ENCODE measurements at regions not wholly inside any gene's neighbourhood (a gene's known extent, or its start where the extent isn't known, plus 50 kb on each side); places are given as distances from the start of the nearest gene placed in this dataset.

DNA sequence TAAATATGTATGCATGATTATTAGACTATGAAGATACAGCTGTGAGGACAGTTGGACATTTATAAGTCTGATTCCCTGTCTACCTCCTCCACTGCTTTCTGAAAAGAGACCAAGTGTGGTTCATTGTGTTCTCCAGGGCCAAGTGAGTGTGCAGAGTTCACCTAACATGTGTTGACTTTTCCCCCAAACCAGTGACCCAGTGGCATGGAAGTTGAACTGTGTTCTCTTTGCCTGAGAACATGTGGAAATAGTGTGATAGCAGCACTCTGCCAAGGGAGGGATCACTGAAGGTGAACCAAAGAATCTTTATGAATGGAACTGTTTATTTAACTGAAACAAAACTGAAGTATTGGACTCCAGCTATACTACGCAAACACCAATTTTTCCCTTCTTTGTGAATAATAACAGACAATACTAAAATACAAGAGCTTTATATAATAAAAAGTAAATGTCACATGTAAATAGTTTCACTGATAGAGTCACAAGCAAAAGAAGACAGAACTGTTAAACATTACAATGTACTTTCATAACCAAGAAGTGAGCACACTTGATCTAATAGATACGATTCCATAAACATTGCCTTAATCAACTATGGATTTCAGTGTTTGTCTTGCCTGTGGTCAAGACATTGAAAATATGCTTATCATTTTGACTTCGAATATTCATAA is 200.3 kb upstream of the FUT9 start:
- no peak overlapping the region for H3K4me2 ChIP-seq (ENCODE audit: low read length, poor library complexity, severe bottlenecking)
- no peaks in the 10 kb centered on the region for H3K9me3 ChIP-seq (ENCODE audit: control insufficient read depth, low read length)
- H4K8ac ChIP-seq (ENCODE audit: low read length): no peak overlapping the region
- H2BK15ac ChIP-seq (ENCODE audit: low read depth, poor library complexity, severe bottlenecking): no peak overlapping the region
- H3K27ac ChIP-seq (ENCODE audit: low read length, poor library complexity, severe bottlenecking): no peak overlapping the region
- H2BK5ac ChIP-seq (ENCODE audit: low read depth, low read length, poor library complexity, severe bottlenecking): no peak overlapping the region
- no peaks in the 10 kb centered on the region for H3K4me1 ChIP-seq (ENCODE audit: control insufficient read depth, insufficient read depth, low read depth, low read length)
- no peak overlapping the region for H2AK5ac ChIP-seq (ENCODE audit: low read length, severe bottlenecking)
- H4K91ac ChIP-seq (ENCODE audit: low read length): no peak overlapping the region
- no peak overlapping the region for H3K4ac ChIP-seq (ENCODE audit: low read depth in 1 of 2, low read length in 2 of 2)
- H3K36me3 ChIP-seq (ENCODE audit: control insufficient read depth in 1 of 2, insufficient read depth in 2 of 2, low read depth in 1 of 2, low read length in 2 of 2): no peaks in the 10 kb centered on the region
- H3K4me3 ChIP-seq (ENCODE audit: insufficient read depth in 1 of 2, low read depth in 1 of 2, low read length in 2 of 2): no peak overlapping the region
- DNase-seq: no peak
- H2BK120ac ChIP-seq (ENCODE audit: low read depth, low read length): no peak overlapping the region
- no CpG with 5 or more reads among the region's 3 CpGs for WGBS
- H3K23ac ChIP-seq (ENCODE audit: low read length in 2 of 2): no peak overlapping the region
- H2BK12ac ChIP-seq (ENCODE audit: low read length in 2 of 2): no peak overlapping the region
- no peak overlapping the region for H3K18ac ChIP-seq (ENCODE audit: low read depth in 1 of 2, low read length in 2 of 2)
- H2AFZ ChIP-seq (ENCODE audit: low read depth, low read length): no peak overlapping the region
- no peak overlapping the region for H3K14ac ChIP-seq (ENCODE audit: low read length in 2 of 2)
- H3K27me3 ChIP-seq (ENCODE audit: control insufficient read depth in 1 of 2, insufficient read depth in 1 of 2, low read length in 2 of 2): no peaks in the 10 kb centered on the region
- no peak overlapping the region for H3K9ac ChIP-seq (ENCODE audit: low read length)
- no peaks in the 10 kb centered on the region for H3K79me1 ChIP-seq (replicated peaks; ENCODE audit: low read length, poor library complexity, severe bottlenecking)

DNA sequence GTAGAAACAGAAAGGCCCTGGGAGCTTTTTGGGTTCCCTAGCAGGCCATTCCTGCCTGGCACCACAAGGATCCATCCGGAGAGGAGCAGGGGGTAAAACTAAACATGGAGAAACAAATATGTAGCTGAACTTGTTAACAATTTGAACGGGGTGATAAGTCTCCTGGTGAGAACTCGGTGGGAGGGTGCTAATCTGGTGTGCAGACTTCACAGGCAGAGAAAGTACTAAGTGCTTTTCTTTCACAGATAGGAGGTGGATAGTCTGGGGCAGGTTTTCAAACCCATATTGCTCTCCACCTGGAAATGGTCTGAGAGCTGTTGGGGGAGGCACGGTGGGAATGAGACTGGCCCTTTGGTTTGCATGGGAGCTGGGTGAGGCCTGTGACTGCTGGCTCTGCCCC is 196.3 kb upstream of the FUT9 start:
- no peak overlapping the region for H3K14ac ChIP-seq (ENCODE audit: low read length in 2 of 2)
- H4K91ac ChIP-seq (ENCODE audit: low read length): no peak overlapping the region
- no peak for DNase-seq
- H3K4me3 ChIP-seq (ENCODE audit: insufficient read depth in 1 of 2, low read depth in 1 of 2, low read length in 2 of 2): no peak overlapping the region
- no peak overlapping the region for H4K8ac ChIP-seq (ENCODE audit: low read length)
- no peaks in the 10 kb centered on the region for H3K4me1 ChIP-seq (ENCODE audit: control insufficient read depth, insufficient read depth, low read depth, low read length)
- no peak overlapping the region for H2BK12ac ChIP-seq (ENCODE audit: low read length in 2 of 2)
- H3K4ac ChIP-seq (ENCODE audit: low read depth in 1 of 2, low read length in 2 of 2): no peak overlapping the region
- WGBS: 41% methylated on average over 4 of the region's 4 CpGs
- no peaks in the 10 kb centered on the region for H3K9me3 ChIP-seq (ENCODE audit: control insufficient read depth, low read length)
- no peak overlapping the region for H3K18ac ChIP-seq (ENCODE audit: low read depth in 1 of 2, low read length in 2 of 2)
- no peaks in the 10 kb centered on the region for H3K27me3 ChIP-seq (ENCODE audit: control insufficient read depth in 1 of 2, insufficient read depth in 1 of 2, low read length in 2 of 2)
- H2BK5ac ChIP-seq (ENCODE audit: low read depth, low read length, poor library complexity, severe bottlenecking): no peak overlapping the region
- H2BK15ac ChIP-seq (ENCODE audit: low read depth, poor library complexity, severe bottlenecking): no peak overlapping the region
- H2BK120ac ChIP-seq (ENCODE audit: low read depth, low read length): no peak overlapping the region
- no peak overlapping the region for H2AK5ac ChIP-seq (ENCODE audit: low read length, severe bottlenecking)
- no peaks in the 10 kb centered on the region for H3K79me1 ChIP-seq (replicated peaks; ENCODE audit: low read length, poor library complexity, severe bottlenecking)
- H3K4me2 ChIP-seq (ENCODE audit: low read length, poor library complexity, severe bottlenecking): no peak overlapping the region
- no peak overlapping the region for H3K23ac ChIP-seq (ENCODE audit: low read length in 2 of 2)
- no peak overlapping the region for H3K27ac ChIP-seq (ENCODE audit: low read length, poor library complexity, severe bottlenecking)
- H3K36me3 ChIP-seq (ENCODE audit: control insufficient read depth in 1 of 2, insufficient read depth in 2 of 2, low read depth in 1 of 2, low read length in 2 of 2): no peaks in the 10 kb centered on the region
- no peak overlapping the region for H3K9ac ChIP-seq (ENCODE audit: low read length)
- H2AFZ ChIP-seq (ENCODE audit: low read depth, low read length): no peak overlapping the region

DNA sequence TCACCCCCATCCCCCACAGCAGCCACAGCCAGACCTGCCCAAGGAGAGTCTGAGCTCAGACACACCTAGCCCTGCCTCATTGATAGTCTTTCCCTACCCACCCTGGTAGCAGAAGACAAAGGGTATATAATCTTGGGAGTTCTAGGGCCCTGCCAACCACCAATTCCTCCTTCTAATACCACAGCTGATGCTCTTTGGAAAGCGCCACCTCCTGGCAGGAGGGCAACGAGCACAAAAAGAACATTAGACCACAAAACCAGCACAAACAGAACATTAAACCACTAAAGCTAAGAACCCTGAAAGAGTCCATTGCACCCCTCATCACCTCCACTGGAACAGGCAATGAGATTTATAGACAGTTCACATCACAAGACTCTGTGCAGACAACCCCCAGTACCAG is 195.8 kb upstream of the FUT9 start:
- H3K36me3 ChIP-seq (ENCODE audit: control insufficient read depth in 1 of 2, insufficient read depth in 2 of 2, low read depth in 1 of 2, low read length in 2 of 2): no peaks in the 10 kb centered on the region
- no peak for DNase-seq
- no peaks in the 10 kb centered on the region for H3K9me3 ChIP-seq (ENCODE audit: control insufficient read depth, low read length)
- no peaks in the 10 kb centered on the region for H3K4me1 ChIP-seq (ENCODE audit: control insufficient read depth, insufficient read depth, low read depth, low read length)
- H3K79me1 ChIP-seq (replicated peaks; ENCODE audit: low read length, poor library complexity, severe bottlenecking): no peaks in the 10 kb centered on the region
- no peaks in the 10 kb centered on the region for H3K27me3 ChIP-seq (ENCODE audit: control insufficient read depth in 1 of 2, insufficient read depth in 1 of 2, low read length in 2 of 2)
- no peak overlapping the region for H2AFZ ChIP-seq (ENCODE audit: low read depth, low read length)
- H3K27ac ChIP-seq (ENCODE audit: low read length, poor library complexity, severe bottlenecking): no peak overlapping the region
- no peak overlapping the region for H3K4ac ChIP-seq (ENCODE audit: low read depth in 1 of 2, low read length in 2 of 2)
- H3K9ac ChIP-seq (ENCODE audit: low read length): no peak overlapping the region
- H2BK15ac ChIP-seq (ENCODE audit: low read depth, poor library complexity, severe bottlenecking): no peak overlapping the region
- no peak overlapping the region for H3K4me3 ChIP-seq (ENCODE audit: insufficient read depth in 1 of 2, low read depth in 1 of 2, low read length in 2 of 2)
- H2AK5ac ChIP-seq (ENCODE audit: low read length, severe bottlenecking): no peak overlapping the region
- H3K4me2 ChIP-seq (ENCODE audit: low read length, poor library complexity, severe bottlenecking): no peak overlapping the region
- no peak overlapping the region for H2BK5ac ChIP-seq (ENCODE audit: low read depth, low read length, poor library complexity, severe bottlenecking)
- no peak overlapping the region for H2BK120ac ChIP-seq (ENCODE audit: low read depth, low read length)
- 39% methylated on average over 2 of the region's 2 CpGs for WGBS
- H3K14ac ChIP-seq (ENCODE audit: low read length in 2 of 2): no peak overlapping the region
- no peak overlapping the region for H3K18ac ChIP-seq (ENCODE audit: low read depth in 1 of 2, low read length in 2 of 2)
- H4K91ac ChIP-seq (ENCODE audit: low read length): no peak overlapping the region
- H2BK12ac ChIP-seq (ENCODE audit: low read length in 2 of 2): no peak overlapping the region
- no peak overlapping the region for H4K8ac ChIP-seq (ENCODE audit: low read length)
- H3K23ac ChIP-seq (ENCODE audit: low read length in 2 of 2): no peak overlapping the region

DNA sequence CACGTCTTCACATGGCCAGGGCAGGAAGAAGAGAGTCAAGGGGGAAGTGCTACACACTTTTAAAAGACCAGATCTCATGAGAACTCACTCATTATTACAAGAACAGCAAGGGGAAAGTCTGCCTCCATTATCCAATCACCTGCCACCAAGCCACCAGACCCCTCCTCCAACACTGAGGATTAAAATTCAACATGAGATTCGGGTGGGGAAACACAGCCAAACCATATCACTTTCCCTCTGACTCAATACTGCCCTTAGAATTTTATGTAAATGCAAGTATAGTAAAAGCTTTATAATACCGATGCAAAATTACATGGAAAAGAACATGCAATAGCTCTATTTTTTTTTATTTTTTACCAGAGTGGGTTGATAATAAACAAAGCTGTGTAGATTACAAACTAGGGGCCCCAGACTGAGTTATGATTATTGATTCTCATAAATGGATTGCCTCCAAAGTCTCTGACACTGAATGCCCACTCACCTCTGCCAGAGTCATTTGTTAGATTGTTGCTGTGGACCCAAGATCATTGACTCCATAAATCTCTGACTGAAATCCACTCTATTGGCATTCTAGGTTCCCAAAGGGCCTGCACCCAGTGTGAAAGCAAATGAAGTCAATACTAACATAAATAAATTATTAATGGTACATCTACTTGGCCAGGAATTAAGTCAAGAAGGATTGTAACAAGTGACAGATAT is 184.8 kb upstream of the FUT9 start:
- no peak overlapping the region for H3K4ac ChIP-seq (ENCODE audit: low read depth in 1 of 2, low read length in 2 of 2)
- no peak overlapping the region for H3K4me3 ChIP-seq (ENCODE audit: insufficient read depth in 1 of 2, low read depth in 1 of 2, low read length in 2 of 2)
- H3K27ac ChIP-seq (ENCODE audit: low read length, poor library complexity, severe bottlenecking): no peak overlapping the region
- H3K18ac ChIP-seq (ENCODE audit: low read depth in 1 of 2, low read length in 2 of 2): no peak overlapping the region
- no peak overlapping the region for H3K14ac ChIP-seq (ENCODE audit: low read length in 2 of 2)
- no peaks in the 10 kb centered on the region for H3K27me3 ChIP-seq (ENCODE audit: control insufficient read depth in 1 of 2, insufficient read depth in 1 of 2, low read length in 2 of 2)
- no peaks in the 10 kb centered on the region for H3K36me3 ChIP-seq (ENCODE audit: control insufficient read depth in 1 of 2, insufficient read depth in 2 of 2, low read depth in 1 of 2, low read length in 2 of 2)
- H3K9me3 ChIP-seq (ENCODE audit: control insufficient read depth, low read length): peaks cover 4% of the 10 kb centered on the region
- no peak overlapping the region for H2AK5ac ChIP-seq (ENCODE audit: low read length, severe bottlenecking)
- H2AFZ ChIP-seq (ENCODE audit: low read depth, low read length): no peak overlapping the region
- H2BK15ac ChIP-seq (ENCODE audit: low read depth, poor library complexity, severe bottlenecking): no peak overlapping the region
- H3K23ac ChIP-seq (ENCODE audit: low read length in 2 of 2): no peak overlapping the region
- no peak for DNase-seq
- no peak overlapping the region for H2BK5ac ChIP-seq (ENCODE audit: low read depth, low read length, poor library complexity, severe bottlenecking)
- H2BK120ac ChIP-seq (ENCODE audit: low read depth, low read length): no peak overlapping the region
- no peak overlapping the region for H4K91ac ChIP-seq (ENCODE audit: low read length)
- H3K79me1 ChIP-seq (replicated peaks; ENCODE audit: low read length, poor library complexity, severe bottlenecking): no peaks in the 10 kb centered on the region
- H3K9ac ChIP-seq (ENCODE audit: low read length): no peak overlapping the region
- H4K8ac ChIP-seq (ENCODE audit: low read length): no peak overlapping the region
- no peak overlapping the region for H2BK12ac ChIP-seq (ENCODE audit: low read length in 2 of 2)
- H3K4me2 ChIP-seq (ENCODE audit: low read length, poor library complexity, severe bottlenecking): no peak overlapping the region
- H3K4me1 ChIP-seq (ENCODE audit: control insufficient read depth, insufficient read depth, low read depth, low read length): no peaks in the 10 kb centered on the region
- WGBS: 29% methylated on average over 2 of the region's 3 CpGs

Data from mesenchymal stem cell (in vitro differentiated cells and primary cell).